ENCODE measurements at regions not wholly inside any gene's neighbourhood (a gene's known extent, or its start where the extent isn't known, plus 50 kb on each side); places are given as distances from the start of the nearest gene placed in this dataset.

GRCh38 chr4:65880594-65880993 lies 210.3 kb upstream of the EPHA5 start:
- no peak for TF ChIP-seq POLR2A (IDR thresholded peaks at IDR 0.05)
- TF ChIP-seq POLR2AphosphoS5 (IDR thresholded peaks at IDR 0.05), result no peak
